Breast epithelium (tissue), 4 donors: ENCODE measurements at regions not wholly inside any gene's neighbourhood (a gene's known extent, or its start where the extent isn't known, plus 50 kb on each side); places are given as distances from the start of the nearest gene placed in this dataset.

Experiments used
- DNase-seq, 2 donors: peaks; one replicate each; pipeline ENCODE4 v3.0.0-alpha.2; 2019; ENCODE audit warnings: low spot score in 2 of 2
- H3K27ac ChIP-seq, 2 donors: fragments of 200-600 bp; sonication (generic) in 1 of 2; one replicate each; pipeline ENCODE4 v1.5.1; 2016 to 2019; ENCODE audit warnings: mild to moderate bottlenecking in 1 of 2
- H3K27me3 ChIP-seq, 2 donors: fragments of 200-600 bp; sonication (generic) in 1 of 2; one replicate each; pipeline versions ENCODE4 v1.5.1 to v1.6.0; 2017 to 2019; ENCODE audit warnings: control low read depth in 1 of 2, mild to moderate bottlenecking in 1 of 2
- H3K36me3 ChIP-seq: fragments of 200-600 bp; one replicate; pipeline ENCODE4 v1.5.1; 2019
- H3K4me1 ChIP-seq, 2 donors: fragments of 200-600 bp; sonication (generic); one replicate each; pipeline ENCODE4 v1.5.1; 2016 to 2019; ENCODE audit warnings: control low read depth in 1 of 2
- H3K4me3 ChIP-seq, 3 donors: fragments of 200-600 bp; sonication (generic); 1 replicate in 2 of 3; 2 replicates in 1 of 3; pipeline ENCODE4 v1.5.1; 2016 to 2019; ENCODE audit warnings: mild to moderate bottlenecking in 3 of 3, moderate library complexity in 2 of 3
- H3K9me3 ChIP-seq, 2 donors: fragments of 200-600 bp; sonication (generic) in 1 of 2; one replicate each; pipeline ENCODE4 v1.5.1; 2016 to 2019; ENCODE audit warnings: control low read depth in 1 of 2
- POLR2A ChIP-seq: fragments of 450-650 bp; IDR thresholded peaks from one replicate; pipeline ENCODE4 v1.6.1; 2016; ENCODE audit warnings: antibody characterized with exemption, mild to moderate bottlenecking, moderate library complexity
- POLR2AphosphoS5 ChIP-seq, 3 donors: sonication (generic); formaldehyde crosslinking; IDR thresholded peaks; one replicate each; pipeline ENCODE4 v1.6.1; 2017; ENCODE audit warnings: antibody characterized with exemption in 3 of 3
- intact Hi-C: fragments of 100-400 bp; cut with DNase I; formaldehyde crosslinking; loops from one replicate; pipeline ENCODE4 v1.15.1; 2023; ENCODE audit warnings: low total_unique reads
- TF ChIP-seq, protein P1 (sequence below), 3 donors: fragments of 450-650 bp; IDR thresholded peaks; one replicate each; pipeline ENCODE4 v1.5.1; 2016 to 2017; ENCODE audit warnings: antibody characterized with exemption in 3 of 3, mild to moderate bottlenecking in 3 of 3, moderate library complexity in 3 of 3

DNA sequence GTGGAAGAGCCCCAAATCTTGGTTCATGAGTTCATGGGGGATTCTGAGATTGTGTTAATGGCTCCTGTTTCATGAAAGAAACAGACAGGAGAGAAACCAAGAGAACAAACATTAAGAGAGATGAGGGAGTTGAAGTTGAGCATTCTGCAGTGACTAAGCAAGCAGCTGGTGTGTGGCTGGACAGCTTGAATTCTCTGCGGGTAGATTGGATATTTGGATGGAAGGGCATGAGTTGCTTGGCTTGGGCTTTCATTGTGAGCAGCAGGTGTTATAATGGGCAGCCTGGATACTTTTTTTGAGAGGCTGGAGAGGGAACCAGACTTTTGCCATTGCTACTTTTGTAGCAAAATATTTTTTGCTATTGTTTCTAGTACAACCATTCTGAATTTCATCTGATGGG is 346.8 kb upstream of the SATB1 start:
- DNase-seq, result no peak
- intact Hi-C loops, result no loop called here
- no peaks in the 10 kb centered on the region for H3K9me3 ChIP-seq
- no peaks in the 10 kb centered on the region for H3K4me1 ChIP-seq
- no peaks in the 10 kb centered on the region for H3K27me3 ChIP-seq
- H3K27ac ChIP-seq, result no peak overlapping the region
- TF ChIP-seq, protein P1, sequence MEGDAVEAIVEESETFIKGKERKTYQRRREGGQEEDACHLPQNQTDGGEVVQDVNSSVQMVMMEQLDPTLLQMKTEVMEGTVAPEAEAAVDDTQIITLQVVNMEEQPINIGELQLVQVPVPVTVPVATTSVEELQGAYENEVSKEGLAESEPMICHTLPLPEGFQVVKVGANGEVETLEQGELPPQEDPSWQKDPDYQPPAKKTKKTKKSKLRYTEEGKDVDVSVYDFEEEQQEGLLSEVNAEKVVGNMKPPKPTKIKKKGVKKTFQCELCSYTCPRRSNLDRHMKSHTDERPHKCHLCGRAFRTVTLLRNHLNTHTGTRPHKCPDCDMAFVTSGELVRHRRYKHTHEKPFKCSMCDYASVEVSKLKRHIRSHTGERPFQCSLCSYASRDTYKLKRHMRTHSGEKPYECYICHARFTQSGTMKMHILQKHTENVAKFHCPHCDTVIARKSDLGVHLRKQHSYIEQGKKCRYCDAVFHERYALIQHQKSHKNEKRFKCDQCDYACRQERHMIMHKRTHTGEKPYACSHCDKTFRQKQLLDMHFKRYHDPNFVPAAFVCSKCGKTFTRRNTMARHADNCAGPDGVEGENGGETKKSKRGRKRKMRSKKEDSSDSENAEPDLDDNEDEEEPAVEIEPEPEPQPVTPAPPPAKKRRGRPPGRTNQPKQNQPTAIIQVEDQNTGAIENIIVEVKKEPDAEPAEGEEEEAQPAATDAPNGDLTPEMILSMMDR (IDR thresholded peaks at IDR 0.05), result no peak
- no peak for TF ChIP-seq POLR2A
- no peak overlapping the region for H3K4me3 ChIP-seq
- no peaks in the 10 kb centered on the region for H3K36me3 ChIP-seq

DNA sequence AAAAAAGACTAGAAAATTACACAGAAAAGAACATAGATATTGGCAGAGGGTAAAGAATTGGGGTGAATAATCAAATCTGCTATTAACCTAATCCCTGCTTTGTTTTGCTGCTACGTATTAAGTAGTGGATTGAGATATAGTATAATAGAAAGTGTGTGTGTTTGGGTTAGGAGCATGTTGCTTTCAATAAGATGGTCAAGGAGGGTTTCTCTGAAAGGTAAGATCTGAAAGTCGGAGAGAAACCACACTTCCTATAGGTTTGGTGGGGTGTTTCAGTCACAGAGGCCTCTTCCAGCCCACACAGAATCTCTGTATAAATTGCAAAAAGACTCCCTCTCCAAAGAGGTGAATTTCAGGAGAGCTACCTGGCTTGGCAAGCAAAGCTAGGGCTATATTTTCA is 345.7 kb upstream of the SATB1 start:
- no peaks in the 10 kb centered on the region for H3K27me3 ChIP-seq
- no peak overlapping the region for H3K4me3 ChIP-seq
- H3K9me3 ChIP-seq, result no peaks in the 10 kb centered on the region
- no peak overlapping the region for H3K27ac ChIP-seq
- intact Hi-C loops, result no loop called here
- no peak for DNase-seq
- TF ChIP-seq POLR2AphosphoS5 (IDR thresholded peaks at IDR 0.05), result no peak
- no peaks in the 10 kb centered on the region for H3K4me1 ChIP-seq
- no peaks in the 10 kb centered on the region for H3K36me3 ChIP-seq

DNA sequence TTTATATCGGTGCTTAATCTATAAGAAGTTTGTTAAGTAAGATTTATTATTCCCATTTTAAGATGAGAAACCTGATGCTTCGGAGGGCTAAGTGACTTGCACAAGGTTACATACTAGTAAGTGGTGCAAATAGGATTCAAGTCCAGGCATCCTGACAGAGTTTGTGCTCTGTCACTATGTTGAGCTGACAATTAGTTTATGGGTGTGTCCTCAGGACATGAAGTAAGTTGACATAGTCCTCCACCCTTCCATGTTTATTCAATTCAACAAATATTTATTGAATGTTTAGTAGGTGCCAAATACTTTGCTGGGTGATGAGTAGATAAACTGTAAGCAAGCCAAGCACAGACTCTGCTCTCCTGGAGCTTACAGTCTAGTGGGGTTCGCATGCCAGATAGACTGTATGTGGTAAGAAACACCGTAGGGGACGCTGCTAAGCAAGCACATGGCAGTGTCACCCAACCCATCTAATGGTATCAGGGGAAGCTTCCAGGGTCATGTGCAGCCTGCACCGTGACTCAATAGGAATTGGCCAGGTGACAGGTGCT is 342.7 kb upstream of the SATB1 start:
- Histone ChIP-seq H3K4me3 (no peak overlapping the region), H3K9me3 (no peaks in the 10 kb centered on the region), H3K27ac (no peak overlapping the region), H3K36me3 (no peaks in the 10 kb centered on the region), H3K27me3 (no peaks in the 10 kb centered on the region), H3K4me1 (no peaks in the 10 kb centered on the region)
- TF ChIP-seq POLR2AphosphoS5 (IDR thresholded peaks at IDR 0.05), result no peak
- TF ChIP-seq, protein P1 (IDR thresholded peaks at IDR 0.05), result no peak
- no peak for TF ChIP-seq POLR2A
- DNase-seq, result no peak
- intact Hi-C loops, result no loop called here

DNA sequence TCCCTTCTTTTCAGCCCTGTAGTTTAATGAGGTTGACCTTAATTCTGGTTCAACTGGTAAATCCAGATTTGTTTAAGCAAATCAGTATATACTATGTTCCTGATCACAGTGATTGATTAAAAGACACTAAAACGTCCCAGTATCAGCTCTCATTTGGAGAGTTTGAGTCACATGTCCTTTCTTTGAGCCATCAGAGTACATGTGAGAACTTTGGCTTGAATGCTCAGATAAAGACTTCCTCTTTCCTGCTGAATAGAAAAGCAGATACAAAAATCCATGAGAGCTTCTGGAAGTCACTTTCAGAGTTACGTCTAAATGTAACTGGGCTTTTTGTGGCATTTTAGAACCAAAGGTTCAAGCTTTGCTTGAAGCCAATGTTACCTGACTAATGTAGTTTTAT is 341.8 kb upstream of the SATB1 start:
- TF ChIP-seq POLR2AphosphoS5 (IDR thresholded peaks at IDR 0.05) (no peak), POLR2A (no peak)
- TF ChIP-seq, protein P1 (IDR thresholded peaks at IDR 0.05), result no peak
- H3K27ac ChIP-seq, result no peak overlapping the region
- H3K36me3 ChIP-seq, result no peaks in the 10 kb centered on the region
- H3K27me3 ChIP-seq, result no peaks in the 10 kb centered on the region
- H3K4me1 ChIP-seq, result no peaks in the 10 kb centered on the region
- no peak for DNase-seq
- H3K9me3 ChIP-seq, result no peaks in the 10 kb centered on the region
- H3K4me3 ChIP-seq, result no peak overlapping the region
- intact Hi-C loops, result no loop called here

DNA sequence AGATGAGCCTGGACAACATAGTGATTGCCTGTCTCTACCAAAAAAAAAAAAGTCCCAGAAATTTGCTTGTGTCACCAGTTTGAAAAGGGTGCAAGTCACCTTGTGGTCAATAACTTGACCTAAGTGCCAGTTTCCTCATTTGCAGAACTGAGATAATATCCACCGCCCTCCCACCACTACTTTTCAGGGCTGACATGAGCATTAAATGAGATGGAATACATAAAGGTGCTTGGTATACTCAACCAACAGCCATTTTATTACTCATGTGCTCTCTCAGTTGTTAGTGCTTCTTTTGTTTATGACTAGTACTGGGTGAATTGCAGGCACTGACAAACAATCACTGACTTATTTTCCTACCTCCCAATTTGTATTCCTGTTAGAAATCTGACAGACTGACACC is 340.5 kb upstream of the SATB1 start:
- no peak for TF ChIP-seq POLR2A
- Histone ChIP-seq H3K27me3 (no peaks in the 10 kb centered on the region), H3K4me3 (no peak overlapping the region), H3K27ac (no peak overlapping the region), H3K36me3 (no peaks in the 10 kb centered on the region), H3K4me1 (no peaks in the 10 kb centered on the region), H3K9me3 (no peaks in the 10 kb centered on the region)
- intact Hi-C loops, result no loop called here
- no peak for DNase-seq

DNA sequence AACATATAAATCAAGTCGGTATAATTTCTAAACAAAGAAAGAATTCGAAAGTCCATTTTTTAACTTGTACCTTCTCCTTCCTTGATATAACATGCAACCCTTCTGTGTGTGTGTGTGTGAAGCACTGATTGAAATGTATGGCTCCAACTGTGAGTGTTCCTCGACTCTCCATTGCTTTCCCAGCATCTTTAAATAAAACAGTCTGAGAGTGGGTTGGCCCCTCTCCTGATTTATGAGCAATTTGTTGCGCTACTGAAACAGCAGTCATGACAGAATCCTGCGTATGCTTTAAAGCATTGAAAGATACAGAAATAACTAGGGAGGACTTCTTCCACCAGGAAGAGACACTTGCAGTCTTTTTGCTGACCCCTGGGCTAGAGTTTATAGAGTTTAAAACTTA is 340.0 kb upstream of the SATB1 start:
- H3K36me3 ChIP-seq, result no peaks in the 10 kb centered on the region
- H3K27ac ChIP-seq, result no peak overlapping the region
- intact Hi-C loops, result no loop called here
- no peak overlapping the region for H3K4me3 ChIP-seq
- H3K9me3 ChIP-seq, result no peaks in the 10 kb centered on the region
- no peak for TF ChIP-seq POLR2A
- TF ChIP-seq, protein P1 (IDR thresholded peaks at IDR 0.05), result no peak
- TF ChIP-seq POLR2AphosphoS5 (IDR thresholded peaks at IDR 0.05), result no peak
- DNase-seq, result no peak
- no peaks in the 10 kb centered on the region for H3K4me1 ChIP-seq
- no peaks in the 10 kb centered on the region for H3K27me3 ChIP-seq
